Esophagus squamous epithelium (tissue), 5 donors: ENCODE measurements at regions not wholly inside any gene's neighbourhood (a gene's known extent, or its start where the extent isn't known, plus 50 kb on each side); places are given as distances from the start of the nearest gene placed in this dataset.

Experiments
- DNase-seq: peaks from one replicate; lab custom pipeline; 2025; lab: John Stamatoyannopoulos, UW
- H3K27ac ChIP-seq, 4 donors: fragments of 200-600 bp; sonication (generic); one replicate each; pipeline ENCODE4 v1.5.1; 2016 to 2019; ENCODE audit warnings: mild to moderate bottlenecking in 1 of 4
- H3K27me3 ChIP-seq, 4 donors: fragments of 200-600 bp; sonication (generic); 1 replicate in 3 of 4; 2 replicates in 1 of 4; pipeline versions ENCODE4 v1.5.1 to v1.6.0; 2017 to 2021; ENCODE audit warnings: antibody characterized with exemption in 1 of 4
- H3K36me3 ChIP-seq, 3 donors: fragments of 200-600 bp; sonication (generic); one replicate each; pipeline ENCODE4 v1.5.1; 2016 to 2019
- H3K4me1 ChIP-seq, 3 donors: fragments of 200-600 bp; sonication (generic); one replicate each; pipeline ENCODE4 v1.5.1; 2017 to 2019
- H3K4me3 ChIP-seq, 4 donors: fragments of 200-600 bp; sonication (generic); 1 replicate in 3 of 4; 2 replicates in 1 of 4; pipeline ENCODE4 v1.5.1; 2016 to 2019; ENCODE audit warnings: mild to moderate bottlenecking in 2 of 4, moderate library complexity in 1 of 4
- H3K9me3 ChIP-seq, 3 donors: fragments of 200-600 bp; sonication (generic); one replicate each; pipeline ENCODE4 v1.5.1; 2016 to 2019
- POLR2A ChIP-seq, 4 donors: fragments of 450-650 bp; IDR thresholded peaks; one replicate each; pipeline ENCODE4 v1.6.1; 2017; ENCODE audit warnings: antibody characterized with exemption in 4 of 4, mild to moderate bottlenecking in 4 of 4, moderate library complexity in 3 of 4
- WGBS, 2 donors: methylation state at CpG; one replicate each; pipeline ENCODE4 v1.1.5; 2018; 5-methylcytosine and 5-hydroxymethylcytosine counted together
- intact Hi-C: fragments of 100-400 bp; cut with DNase I; formaldehyde crosslinking; loops from one replicate; pipeline ENCODE4 v1.15.0; 2022
- TF ChIP-seq, protein P1 (sequence below), 6 experiments: fragments of 450-650 bp in 4 of 6; fragments of 200-600 bp in 2 of 6; sonication (generic) in 2 of 6; IDR thresholded peaks; one replicate each; pipeline ENCODE4 v1.5.1; 2016 to 2019; ENCODE audit warnings: antibody characterized with exemption in 6 of 6, mild to moderate bottlenecking in 4 of 6, moderate library complexity in 4 of 6
- donor health status: DM: yes; HTN: yes; CAD: no.

DNA sequence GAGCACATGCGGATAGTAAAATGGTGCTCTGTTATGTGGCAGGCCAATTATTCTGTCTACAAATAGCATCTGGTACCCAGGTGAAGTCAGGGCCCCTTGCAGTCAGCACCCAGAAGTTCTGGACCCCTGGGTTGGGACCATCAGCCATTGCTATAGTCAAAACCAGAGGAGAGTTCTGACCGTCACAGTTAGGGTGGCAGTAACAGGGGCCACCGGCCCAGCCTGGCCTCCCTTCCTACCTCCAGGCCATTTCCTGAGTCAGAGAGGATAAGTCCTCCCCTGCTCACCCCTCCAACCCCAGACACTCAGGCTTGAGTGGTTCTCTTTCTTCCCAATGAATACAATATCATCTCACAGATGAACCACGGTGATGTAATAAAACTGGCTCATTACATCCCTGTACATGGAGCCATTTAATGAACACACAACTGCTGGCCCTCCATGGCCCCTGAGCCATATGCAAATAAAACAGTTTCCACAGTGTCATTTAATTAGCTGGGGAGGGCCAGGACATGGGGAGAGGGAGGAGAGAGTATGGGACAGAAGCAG, 673.6 kb downstream of the MATN1 start:
- 74 to 78% methylated on average over 4 of the region's 4 CpGs for WGBS, 2 donors
- H3K4me1 ChIP-seq: no peaks in the 10 kb centered on the region
- no peak for DNase-seq
- no peak overlapping the region for H3K4me3 ChIP-seq
- peaks cover 0 to 71% (median 0%) of the 10 kb centered on the region in 4 donors for H3K27me3 ChIP-seq
- no peak overlapping the region for H3K27ac ChIP-seq
- TF ChIP-seq POLR2A (IDR thresholded peaks at IDR 0.05): no peak
- no peaks in the 10 kb centered on the region for H3K36me3 ChIP-seq
- intact Hi-C loops: no loop called here
- H3K9me3 ChIP-seq: no peaks in the 10 kb centered on the region

DNA sequence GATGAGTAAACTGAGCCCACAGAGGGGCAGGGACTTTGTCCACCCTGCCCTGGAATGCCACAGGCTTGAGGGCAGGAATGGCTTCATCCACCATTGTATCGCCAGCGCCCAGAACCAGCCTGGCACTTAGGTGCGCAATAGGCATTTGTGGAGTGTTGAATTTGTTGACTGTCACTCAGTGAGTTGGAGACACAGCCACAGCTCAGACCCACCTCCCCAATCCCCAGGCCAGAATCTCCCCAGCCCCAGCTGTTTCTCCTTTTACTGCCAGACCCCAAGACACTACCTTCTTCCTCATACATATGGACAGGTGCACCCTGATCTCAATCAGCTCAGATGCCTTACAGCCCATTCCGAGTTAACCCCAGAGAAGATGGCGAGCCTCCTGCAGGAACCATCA, 674.5 kb downstream of the MATN1 start:
- TF ChIP-seq, protein P1, sequence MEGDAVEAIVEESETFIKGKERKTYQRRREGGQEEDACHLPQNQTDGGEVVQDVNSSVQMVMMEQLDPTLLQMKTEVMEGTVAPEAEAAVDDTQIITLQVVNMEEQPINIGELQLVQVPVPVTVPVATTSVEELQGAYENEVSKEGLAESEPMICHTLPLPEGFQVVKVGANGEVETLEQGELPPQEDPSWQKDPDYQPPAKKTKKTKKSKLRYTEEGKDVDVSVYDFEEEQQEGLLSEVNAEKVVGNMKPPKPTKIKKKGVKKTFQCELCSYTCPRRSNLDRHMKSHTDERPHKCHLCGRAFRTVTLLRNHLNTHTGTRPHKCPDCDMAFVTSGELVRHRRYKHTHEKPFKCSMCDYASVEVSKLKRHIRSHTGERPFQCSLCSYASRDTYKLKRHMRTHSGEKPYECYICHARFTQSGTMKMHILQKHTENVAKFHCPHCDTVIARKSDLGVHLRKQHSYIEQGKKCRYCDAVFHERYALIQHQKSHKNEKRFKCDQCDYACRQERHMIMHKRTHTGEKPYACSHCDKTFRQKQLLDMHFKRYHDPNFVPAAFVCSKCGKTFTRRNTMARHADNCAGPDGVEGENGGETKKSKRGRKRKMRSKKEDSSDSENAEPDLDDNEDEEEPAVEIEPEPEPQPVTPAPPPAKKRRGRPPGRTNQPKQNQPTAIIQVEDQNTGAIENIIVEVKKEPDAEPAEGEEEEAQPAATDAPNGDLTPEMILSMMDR (IDR thresholded peaks at IDR 0.05): no peak
- TF ChIP-seq POLR2A (IDR thresholded peaks at IDR 0.05): no peak
- no peak for DNase-seq
- H3K4me1 ChIP-seq: no peaks in the 10 kb centered on the region
- H3K27me3 ChIP-seq: peaks cover 0 to 64% (median 0%) of the 10 kb centered on the region in 4 donors
- no peaks in the 10 kb centered on the region for H3K9me3 ChIP-seq
- H3K36me3 ChIP-seq: no peaks in the 10 kb centered on the region
- intact Hi-C loops: no loop called here
- no peak overlapping the region for H3K4me3 ChIP-seq
- WGBS, 2 donors: 85 to 88% methylated on average over 3 to 5 of the region's 5 CpGs
- no peak overlapping the region for H3K27ac ChIP-seq

DNA sequence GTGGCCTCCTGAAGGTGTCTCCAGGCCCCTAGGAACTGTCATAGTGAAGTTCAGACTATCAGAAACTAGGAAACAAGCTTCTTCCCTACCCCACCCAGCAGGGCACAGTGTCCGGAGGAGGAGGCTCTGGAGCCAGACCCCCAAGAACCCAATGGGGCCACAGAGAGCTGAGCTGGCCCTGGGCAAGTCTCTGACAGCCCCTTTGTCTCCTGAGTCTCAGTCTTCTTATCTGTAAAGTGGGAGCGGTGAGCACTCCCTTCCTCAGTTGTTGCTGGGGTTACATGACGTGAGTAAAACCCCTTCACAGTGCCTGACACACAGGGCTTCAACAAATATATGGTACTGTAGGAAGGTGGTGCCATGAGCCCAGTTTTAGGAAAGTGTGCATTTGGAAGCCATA, 675.8 kb downstream of the MATN1 start:
- H3K27me3 ChIP-seq: peaks cover 0 to 52% (median 0%) of the 10 kb centered on the region in 4 donors
- no peaks in the 10 kb centered on the region for H3K36me3 ChIP-seq
- H3K4me1 ChIP-seq: no peaks in the 10 kb centered on the region
- no CpG with 5 or more reads among the region's 3 CpGs for WGBS, 2 donors
- TF ChIP-seq, protein P1 (IDR thresholded peaks at IDR 0.05): no peak
- TF ChIP-seq POLR2A (IDR thresholded peaks at IDR 0.05): no peak
- H3K4me3 ChIP-seq: no peak overlapping the region
- H3K27ac ChIP-seq: no peak overlapping the region
- no peaks in the 10 kb centered on the region for H3K9me3 ChIP-seq
- no peak for DNase-seq
- intact Hi-C loops: no loop called here

DNA sequence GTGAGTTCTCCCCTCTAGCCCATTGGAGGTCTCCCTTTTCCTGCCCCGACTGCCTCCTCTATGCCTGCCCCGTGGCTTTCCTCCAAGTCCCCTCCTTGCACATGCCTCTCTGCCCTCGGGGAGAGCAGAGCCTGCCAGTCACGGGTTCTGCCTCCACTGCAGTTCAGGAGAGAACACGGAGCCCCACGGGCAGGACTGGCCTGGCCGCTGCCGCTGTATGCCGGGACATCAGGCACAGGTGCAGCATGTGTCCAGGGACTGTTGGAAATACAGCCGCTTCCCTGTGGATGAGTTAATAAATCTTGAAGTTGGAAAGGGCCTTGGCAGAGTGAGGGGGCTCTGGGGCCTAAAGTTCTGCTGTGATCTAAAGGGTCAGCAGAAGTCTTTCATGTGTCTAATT, 676.6 kb downstream of the MATN1 start:
- Histone ChIP-seq H3K4me1 (no peaks in the 10 kb centered on the region), H3K36me3 (no peaks in the 10 kb centered on the region), H3K27me3 (peaks cover 0 to 44% (median 0%) of the 10 kb centered on the region in 4 donors), H3K4me3 (no peak overlapping the region), H3K9me3 (no peaks in the 10 kb centered on the region), H3K27ac (no peak overlapping the region)
- TF ChIP-seq, protein P1 (IDR thresholded peaks at IDR 0.05): no peak
- no peak for TF ChIP-seq POLR2A (IDR thresholded peaks at IDR 0.05)
- intact Hi-C loops: no loop called here
- WGBS, 2 donors: 75 to 79% methylated on average over 4 to 5 of the region's 10 CpGs
- DNase-seq: no peak

DNA sequence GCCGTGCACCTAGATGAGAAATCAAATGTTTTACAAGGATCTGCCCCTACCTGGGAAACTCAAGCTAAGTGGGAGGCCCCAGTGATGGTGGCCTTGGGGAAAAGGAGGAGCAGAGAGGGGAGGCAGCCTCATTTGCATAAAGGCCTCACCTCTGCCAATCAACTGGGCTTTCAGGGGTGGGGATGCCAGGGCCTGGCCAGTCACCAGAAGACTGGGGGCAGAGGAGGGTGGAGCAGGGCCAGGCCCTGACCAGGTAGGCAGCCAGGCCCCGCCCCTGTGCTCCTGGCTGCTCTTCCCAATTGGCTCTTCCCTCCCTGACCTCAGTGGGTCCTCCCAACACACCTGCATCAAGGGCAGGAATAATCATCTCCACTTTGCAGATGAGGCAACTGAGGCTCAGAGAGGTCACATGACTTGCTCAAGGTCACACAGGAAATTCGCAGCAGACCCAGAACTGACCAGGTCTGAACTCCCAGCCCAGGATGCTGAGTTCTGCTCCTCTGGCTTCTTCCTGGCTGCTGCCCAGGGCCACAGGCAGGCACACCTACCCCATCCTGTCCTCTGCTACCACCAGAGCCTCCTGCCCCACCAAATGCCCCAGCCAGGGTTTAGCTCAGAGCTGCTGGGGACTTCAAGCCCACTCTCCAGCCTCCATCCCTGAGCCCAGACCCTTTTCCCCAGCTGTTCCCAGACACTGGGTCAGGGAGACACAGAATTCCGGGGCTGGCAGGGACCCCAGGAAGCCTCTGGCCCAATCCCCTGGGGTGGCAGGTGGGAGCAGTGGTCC, 677.9 kb downstream of the MATN1 start:
- 60 to 86% methylated on average over 1 to 2 of the region's 4 CpGs for WGBS, 2 donors
- H3K4me3 ChIP-seq: no peak overlapping the region
- TF ChIP-seq POLR2A (IDR thresholded peaks at IDR 0.05): no peak
- TF ChIP-seq, protein P1 (IDR thresholded peaks at IDR 0.05): no peak
- H3K9me3 ChIP-seq: no peaks in the 10 kb centered on the region
- intact Hi-C loops: no loop called here
- H3K4me1 ChIP-seq: no peaks in the 10 kb centered on the region
- H3K36me3 ChIP-seq: no peaks in the 10 kb centered on the region
- peaks cover 0 to 33% (median 0%) of the 10 kb centered on the region in 4 donors for H3K27me3 ChIP-seq
- H3K27ac ChIP-seq: no peak overlapping the region
- DNase-seq: no peak
